Right cardiac atrium (tissue), 5 donors: ENCODE measurements at regions not wholly inside any gene's neighbourhood (a gene's known extent, or its start where the extent isn't known, plus 50 kb on each side); places are given as distances from the start of the nearest gene placed in this dataset.

Experiments
- ATAC-seq, 2 donors: fragments of 200-7000 bp; cut with Tn5 transposase; one replicate each; pipeline versions ENCODE4 v1.8.0 to v1.9.1; 2020; ENCODE audit warnings: moderate library complexity in 2 of 2, mild to moderate bottlenecking in 1 of 2
- DNase-seq, 3 donors: peaks; one replicate each; pipeline ENCODE4 v3.0.0-alpha.2; 2020
- H3K27ac ChIP-seq: one replicate; pipeline ENCODE4 v1.5.1; 2013; ENCODE audit warnings: mild to moderate bottlenecking, low read length, control low read depth, moderate library complexity
- H3K27me3 ChIP-seq: one replicate; pipeline ENCODE4 v1.6.1; 2013; ENCODE audit not compliant: control insufficient read depth, insufficient read depth
- H3K4me1 ChIP-seq: one replicate; pipeline ENCODE4 v1.6.1; 2013; ENCODE audit warnings: low read length; ENCODE audit not compliant: control insufficient read depth, insufficient read depth
- H3K4me3 ChIP-seq: one replicate; pipeline ENCODE4 v1.5.1; 2013; ENCODE audit warnings: low read length, control low read depth
- H3K9me3 ChIP-seq: one replicate; pipeline ENCODE4 v1.6.1; 2013; ENCODE audit warnings: low read length; ENCODE audit not compliant: control insufficient read depth
- WGBS: extraction: QIAGEN DNeasy Blood & Tissue Kit; methylation state at CpG from one replicate; pipeline ENCODE4 v1.1.7; 2013; 5-methylcytosine and 5-hydroxymethylcytosine counted together
- intact Hi-C, 4 donors: fragments of 100-400 bp; cut with DNase I; formaldehyde crosslinking; loops; one replicate each; pipeline versions ENCODE4 v1.11.0 to v1.14.0; 2022 to 2023
- donor health status: healthy with polysubstance abuse.
- donor health status: DM: no; HTN: yes; CAD: no.
- donor health status: DM: no; HTN: no; CAD: no.
- donor health status: DM: no; HTN: yes; CAD: no; lungs with severe emphysema.
- donor health status: DM: yes; HTN: yes; CAD: no.

DNA sequence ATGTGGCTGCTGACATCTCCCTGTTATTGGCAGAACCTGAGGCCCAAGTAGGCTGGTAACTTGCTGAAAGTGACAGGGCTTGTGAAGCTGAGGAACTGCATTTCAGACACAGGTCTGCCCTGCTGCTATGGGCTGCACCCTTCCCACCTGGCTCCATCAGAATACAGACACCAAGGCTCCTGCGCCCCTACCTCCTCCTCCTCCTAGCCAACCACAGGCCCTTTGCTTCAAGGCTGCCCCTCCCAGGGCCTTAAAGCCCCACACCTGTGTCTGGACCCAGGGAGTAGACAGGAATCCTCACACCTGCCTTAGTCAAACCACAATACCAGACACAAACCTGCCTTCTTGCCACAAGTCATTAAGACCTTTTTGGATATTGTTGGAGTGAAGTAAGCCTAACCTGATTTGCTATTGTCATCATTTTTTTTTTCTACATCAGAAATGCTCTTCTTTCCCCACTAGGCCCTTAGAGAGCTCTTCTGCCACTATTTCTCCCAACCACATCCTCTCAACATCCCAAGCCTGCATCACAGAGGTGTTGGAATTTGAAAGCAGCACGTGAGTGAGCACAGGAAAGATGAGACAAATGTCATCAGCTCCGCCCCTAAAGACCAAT, 489.7 kb downstream of the EIPR1 start:
- no peaks in the 10 kb centered on the region for H3K4me1 ChIP-seq
- H3K27ac ChIP-seq = no peak overlapping the region
- H3K27me3 ChIP-seq = peaks cover 4% of the 10 kb centered on the region
- DNase-seq (no peak), ATAC-seq (no peak)
- H3K4me3 ChIP-seq = no peak overlapping the region
- 64% methylated on average over 3 of the region's 3 CpGs for WGBS
- intact Hi-C loops = no loop called here
- no peaks in the 10 kb centered on the region for H3K9me3 ChIP-seq

DNA sequence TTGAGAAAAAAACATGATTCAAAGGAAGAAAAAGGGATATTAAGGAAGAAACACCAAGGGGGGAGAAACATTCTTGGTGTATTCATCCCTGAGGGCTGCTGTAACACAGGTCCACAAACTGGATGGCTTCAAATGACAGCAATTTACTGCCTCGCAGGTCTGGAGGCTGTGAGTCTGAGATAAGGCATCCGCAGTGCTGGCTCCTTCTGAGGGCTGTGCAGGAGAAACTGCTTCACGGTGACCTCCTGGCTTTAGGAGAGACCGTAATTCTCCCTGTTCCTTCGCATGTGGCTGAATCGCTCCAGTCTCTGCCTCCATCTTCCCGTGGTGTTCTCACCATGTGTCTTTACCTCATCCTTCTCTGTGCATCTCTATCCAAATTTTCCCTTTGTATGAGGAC, 490.7 kb downstream of the EIPR1 start:
- DNase-seq (no peak), ATAC-seq (no peak)
- Histone ChIP-seq H3K27ac (no peak overlapping the region), H3K4me1 (no peaks in the 10 kb centered on the region), H3K4me3 (no peak overlapping the region), H3K27me3 (peaks cover 4% of the 10 kb centered on the region), H3K9me3 (no peaks in the 10 kb centered on the region)
- WGBS = 60% methylated on average over 7 of the region's 7 CpGs
- intact Hi-C loops = no loop called here

DNA sequence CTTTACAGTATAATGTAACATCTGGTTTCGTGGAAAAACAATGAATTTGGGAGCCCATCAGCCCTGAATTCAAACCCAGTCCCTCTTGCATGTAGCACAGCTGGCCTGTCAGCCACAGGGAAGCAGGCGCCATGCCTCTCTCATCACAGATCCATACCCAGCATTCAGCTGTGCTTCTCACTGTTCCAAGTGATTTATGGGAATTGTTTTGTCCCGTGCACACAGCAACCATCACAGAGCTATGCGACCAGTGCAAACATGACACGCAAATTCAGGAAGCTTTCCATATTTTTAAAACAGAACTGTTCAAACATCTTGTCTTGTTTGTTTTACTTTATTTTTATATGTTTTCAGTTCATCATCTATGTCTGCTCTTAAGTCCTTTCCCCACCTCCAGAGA, 496.1 kb downstream of the EIPR1 start:
- no peak for DNase-seq
- no peak overlapping the region for H3K4me3 ChIP-seq
- no peaks in the 10 kb centered on the region for H3K27me3 ChIP-seq
- intact Hi-C loops = no loop called here
- no peak for ATAC-seq
- H3K9me3 ChIP-seq = no peaks in the 10 kb centered on the region
- WGBS = 85% methylated on average over 5 of the region's 5 CpGs
- H3K27ac ChIP-seq = no peak overlapping the region
- no peaks in the 10 kb centered on the region for H3K4me1 ChIP-seq

DNA sequence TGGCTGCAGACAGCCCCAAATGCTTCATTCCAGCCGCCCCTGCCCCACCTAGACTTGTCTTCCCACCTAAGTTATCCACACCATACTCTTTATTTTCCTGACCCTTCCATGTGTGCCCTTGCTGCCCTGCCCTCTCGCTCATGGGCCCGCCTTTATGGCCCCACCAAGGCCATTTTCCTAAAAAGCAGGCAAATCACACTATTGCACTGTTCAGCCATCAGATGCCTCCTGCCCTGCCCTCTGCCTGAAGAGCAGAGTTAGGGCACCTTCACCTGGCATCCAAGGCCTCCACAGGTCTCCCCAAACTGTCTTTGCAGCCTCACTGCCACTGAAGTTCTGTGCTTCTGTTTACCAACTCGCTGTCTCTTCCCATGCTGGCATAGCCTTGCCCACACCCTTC, 496.7 kb downstream of the EIPR1 start:
- ATAC-seq (no peak), DNase-seq (no peak)
- Histone ChIP-seq H3K4me1 (no peaks in the 10 kb centered on the region), H3K4me3 (no peak overlapping the region), H3K9me3 (no peaks in the 10 kb centered on the region), H3K27me3 (no peaks in the 10 kb centered on the region), H3K27ac (no peak overlapping the region)
- WGBS = 88% methylated on average over 4 of the region's 4 CpGs
- intact Hi-C loops = no loop called here

DNA sequence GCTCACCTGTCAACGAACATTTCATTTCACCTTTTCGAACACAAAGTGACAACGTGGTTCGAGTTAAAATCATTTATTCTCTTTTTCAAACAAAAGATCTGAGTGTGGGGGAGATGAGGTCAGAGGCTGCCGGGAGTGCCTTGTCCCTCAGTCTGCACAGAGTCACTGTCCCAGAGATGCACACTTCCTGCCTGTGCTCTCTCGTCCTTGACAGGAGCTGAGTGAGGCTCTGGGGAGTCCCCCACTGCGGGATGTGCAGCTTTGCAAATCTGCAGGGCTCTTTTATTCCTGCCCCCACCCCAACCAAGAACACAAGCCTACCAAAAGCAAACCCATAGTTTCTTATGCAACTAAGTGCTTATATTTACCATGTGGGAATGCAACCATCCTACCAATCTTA, 497.8 kb downstream of the EIPR1 start:
- DNase-seq = no peak
- 43% methylated on average over 7 of the region's 7 CpGs for WGBS
- Histone ChIP-seq H3K27ac (no peak overlapping the region), H3K27me3 (no peaks in the 10 kb centered on the region), H3K9me3 (no peaks in the 10 kb centered on the region), H3K4me1 (no peaks in the 10 kb centered on the region), H3K4me3 (no peak overlapping the region)
- intact Hi-C loops = no loop called here
- no peak for ATAC-seq

DNA sequence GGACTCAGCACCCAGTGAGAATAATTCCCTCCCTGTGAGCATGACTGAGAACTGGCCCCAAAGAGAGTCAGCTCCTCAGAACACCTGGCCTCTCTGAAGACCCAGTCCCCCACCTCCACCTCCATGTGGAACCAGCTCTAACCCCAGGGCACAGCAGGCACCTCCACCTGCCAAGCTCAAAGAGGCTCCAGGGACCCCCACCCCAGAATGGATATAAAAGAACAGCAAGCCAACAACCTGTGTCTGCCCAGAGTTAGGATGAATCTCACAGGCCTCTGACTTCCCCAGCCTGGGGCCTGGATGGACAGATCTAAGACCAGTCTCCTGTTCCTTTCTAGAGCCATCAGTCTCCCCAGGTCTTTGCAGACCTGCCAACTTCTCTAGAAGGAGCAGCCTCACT, 498.5 kb downstream of the EIPR1 start:
- ATAC-seq = no peak
- H3K9me3 ChIP-seq = no peaks in the 10 kb centered on the region
- no peak overlapping the region for H3K27ac ChIP-seq
- H3K4me1 ChIP-seq = no peaks in the 10 kb centered on the region
- no peak overlapping the region for H3K4me3 ChIP-seq
- H3K27me3 ChIP-seq = no peaks in the 10 kb centered on the region
- intact Hi-C loops = no loop called here
- DNase-seq = no peak

DNA sequence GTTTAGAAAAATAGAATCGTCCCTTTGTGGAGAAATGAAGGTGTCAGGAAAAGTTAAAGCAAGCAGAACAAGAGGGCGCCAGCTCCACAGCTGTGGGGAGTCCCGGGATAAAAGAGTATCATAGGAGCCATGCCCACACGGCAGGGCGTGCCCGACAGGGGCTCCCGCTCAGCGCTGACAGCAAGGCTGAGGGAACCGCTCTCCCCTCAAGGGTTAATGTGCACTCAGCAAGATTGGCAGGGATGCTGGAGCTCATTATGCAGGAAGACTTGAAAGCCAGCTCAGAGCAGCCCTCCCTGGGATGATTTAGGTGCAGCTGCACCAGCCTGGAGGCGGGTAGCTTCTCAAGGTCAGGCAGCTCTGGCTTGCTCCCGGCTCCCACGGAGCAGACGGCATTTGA, 500.2 kb downstream of the EIPR1 start:
- Histone ChIP-seq H3K27me3 (no peaks in the 10 kb centered on the region), H3K27ac (no peak overlapping the region), H3K9me3 (no peaks in the 10 kb centered on the region), H3K4me3 (no peak overlapping the region), H3K4me1 (no peaks in the 10 kb centered on the region)
- intact Hi-C loops = no loop called here
- DNase-seq (no peak), ATAC-seq (no peak)
- WGBS = 89% methylated on average over 13 of the region's 13 CpGs

DNA sequence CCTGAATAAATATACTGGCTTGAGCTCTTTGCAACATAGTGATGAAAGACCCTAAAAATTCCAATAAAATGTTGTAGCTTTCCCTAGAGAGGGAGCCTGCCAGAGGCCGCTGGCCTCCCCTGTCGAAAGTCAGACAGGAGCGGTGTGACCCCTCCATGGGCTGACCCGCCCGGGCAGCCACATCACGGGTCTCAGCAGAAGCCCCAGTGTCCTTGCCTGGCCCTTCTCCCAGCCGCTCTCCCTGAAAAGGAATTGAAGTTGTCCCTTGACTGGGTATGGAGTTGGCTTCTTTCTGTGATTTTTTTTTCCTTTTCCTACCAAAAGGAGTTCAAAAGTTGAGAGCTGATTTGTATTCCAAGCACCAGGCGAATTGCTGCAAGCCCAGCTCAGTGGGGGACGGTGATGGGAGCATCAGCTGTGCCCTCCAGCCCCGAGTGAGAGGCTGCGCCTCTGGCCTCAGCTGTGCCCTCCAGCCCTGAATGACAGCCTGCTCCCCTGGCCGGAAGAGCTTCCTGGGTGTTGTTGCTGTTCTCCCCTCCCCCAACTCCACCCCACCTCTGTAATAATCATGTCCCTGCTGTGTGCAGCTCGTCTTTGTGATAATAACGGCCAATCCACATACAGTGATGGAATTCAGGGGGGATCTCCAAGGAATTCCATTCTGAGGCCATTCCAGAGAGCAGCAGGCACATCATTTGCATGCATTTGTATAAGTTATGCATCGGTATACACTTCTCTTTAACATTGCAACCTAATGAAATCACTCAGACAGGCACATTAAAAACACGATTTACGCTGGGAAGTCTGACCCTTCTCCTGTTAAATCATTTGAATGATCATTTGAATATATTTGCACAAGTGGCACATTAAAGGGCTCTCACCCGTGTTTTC, 501.0 kb downstream of the EIPR1 start:
- H3K27ac ChIP-seq = no peak overlapping the region
- intact Hi-C loops = no loop called here
- ATAC-seq = no peak
- H3K27me3 ChIP-seq = no peaks in the 10 kb centered on the region
- no peak overlapping the region for H3K4me3 ChIP-seq
- DNase-seq = no peak
- no peaks in the 10 kb centered on the region for H3K9me3 ChIP-seq
- WGBS = 58% methylated on average over 18 of the region's 18 CpGs
- no peaks in the 10 kb centered on the region for H3K4me1 ChIP-seq

DNA sequence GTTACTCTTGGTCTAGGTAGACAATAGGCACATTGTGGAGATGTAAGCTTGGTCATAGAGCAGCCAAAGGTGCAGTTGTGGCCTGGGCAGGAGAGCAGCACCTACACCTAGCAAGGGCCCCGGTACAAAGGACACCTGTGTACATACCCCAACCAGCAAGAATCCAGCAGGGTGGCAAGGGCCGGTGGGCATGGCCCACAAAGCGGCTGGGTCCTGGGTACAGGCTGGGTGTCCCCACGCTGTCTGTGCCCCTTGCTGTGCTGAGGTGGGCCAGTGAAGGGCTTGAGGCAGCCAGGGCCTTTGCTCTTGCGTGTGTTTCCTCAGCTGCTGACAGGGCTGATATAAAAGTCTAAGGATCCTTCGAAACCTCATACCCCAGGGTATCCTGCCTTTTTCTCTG, 501.8 kb downstream of the EIPR1 start:
- 84% methylated on average over 6 of the region's 6 CpGs for WGBS
- H3K9me3 ChIP-seq = no peaks in the 10 kb centered on the region
- no peak overlapping the region for H3K4me3 ChIP-seq
- no peak for ATAC-seq
- no peak for DNase-seq
- intact Hi-C loops = no loop called here
- no peaks in the 10 kb centered on the region for H3K27me3 ChIP-seq
- H3K27ac ChIP-seq = no peak overlapping the region
- H3K4me1 ChIP-seq = no peaks in the 10 kb centered on the region

DNA sequence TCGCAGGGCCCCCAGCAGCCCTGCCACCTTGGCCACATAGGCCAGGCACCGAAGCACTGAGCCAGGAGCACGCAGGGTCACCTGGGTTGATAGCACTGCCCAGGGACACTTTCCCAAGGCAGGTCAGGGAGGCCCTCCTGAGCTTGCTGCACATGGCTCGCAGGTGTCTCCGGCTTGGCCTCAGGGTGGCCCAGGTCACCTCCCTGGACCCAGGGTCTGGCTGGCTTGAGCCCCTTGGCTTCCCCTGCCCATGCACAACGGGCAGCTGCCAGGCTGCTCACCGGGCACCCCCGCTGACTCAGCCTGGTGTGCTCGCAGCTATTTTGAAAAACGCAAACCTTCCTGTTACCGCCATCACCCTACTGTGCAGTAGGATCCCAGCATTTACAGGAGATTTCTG, 502.3 kb downstream of the EIPR1 start:
- DNase-seq (no peak), ATAC-seq (no peak)
- no peak overlapping the region for H3K27ac ChIP-seq
- intact Hi-C loops = no loop called here
- no peak overlapping the region for H3K4me3 ChIP-seq
- no peaks in the 10 kb centered on the region for H3K4me1 ChIP-seq
- no peaks in the 10 kb centered on the region for H3K27me3 ChIP-seq
- H3K9me3 ChIP-seq = no peaks in the 10 kb centered on the region
- 95% methylated on average over 11 of the region's 11 CpGs for WGBS

DNA sequence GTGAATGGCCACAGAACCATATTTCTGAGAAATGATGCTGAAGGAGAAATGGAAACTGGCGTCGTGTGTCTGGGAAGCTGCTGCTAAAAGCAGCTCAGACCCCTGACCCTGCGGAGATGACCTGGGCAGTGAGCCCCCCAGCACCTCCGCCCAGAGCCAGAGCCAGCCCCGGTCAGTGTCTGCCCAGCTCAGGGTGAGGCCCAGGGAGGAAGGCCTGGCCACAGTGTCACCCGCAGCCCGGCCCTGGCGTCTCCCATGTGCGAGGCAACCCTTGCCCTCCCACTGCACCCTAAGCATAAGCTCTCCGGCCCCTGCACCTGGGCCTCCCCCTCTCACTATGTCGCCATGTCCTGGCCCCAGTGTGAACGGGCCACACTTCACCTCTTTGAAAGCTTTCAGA, 502.8 kb downstream of the EIPR1 start:
- DNase-seq = no peak
- no peaks in the 10 kb centered on the region for H3K4me1 ChIP-seq
- no peak for ATAC-seq

More for the DNA sequence above, 502.8 kb downstream of the EIPR1 start:
- H3K9me3 ChIP-seq = no peaks in the 10 kb centered on the region
- WGBS = 84% methylated on average over 12 of the region's 12 CpGs
- intact Hi-C loops = no loop called here
- no peaks in the 10 kb centered on the region for H3K27me3 ChIP-seq
- no peak overlapping the region for H3K27ac ChIP-seq
- H3K4me3 ChIP-seq = no peak overlapping the region
